ENCODE measurements at regions not wholly inside any gene's neighbourhood (a gene's known extent, or its start where the extent isn't known, plus 50 kb on each side); places are given as distances from the start of the nearest gene placed in this dataset.

- no peaks in the 10 kb centered on the region for H3K79me2 ChIP-seq (ENCODE audit: insufficient read depth, low read depth)
- H2AFZ ChIP-seq (ENCODE audit: low read depth): no peak overlapping the region
- H3K36me3 ChIP-seq (ENCODE audit: insufficient read depth): no peaks in the 10 kb centered on the region
- H4K20me1 ChIP-seq (ENCODE audit: insufficient read depth): no peaks in the 10 kb centered on the region
- H3K27ac ChIP-seq: no peak overlapping the region
- no peak overlapping the region for H3K9ac ChIP-seq
- TF ChIP-seq, protein P1, sequence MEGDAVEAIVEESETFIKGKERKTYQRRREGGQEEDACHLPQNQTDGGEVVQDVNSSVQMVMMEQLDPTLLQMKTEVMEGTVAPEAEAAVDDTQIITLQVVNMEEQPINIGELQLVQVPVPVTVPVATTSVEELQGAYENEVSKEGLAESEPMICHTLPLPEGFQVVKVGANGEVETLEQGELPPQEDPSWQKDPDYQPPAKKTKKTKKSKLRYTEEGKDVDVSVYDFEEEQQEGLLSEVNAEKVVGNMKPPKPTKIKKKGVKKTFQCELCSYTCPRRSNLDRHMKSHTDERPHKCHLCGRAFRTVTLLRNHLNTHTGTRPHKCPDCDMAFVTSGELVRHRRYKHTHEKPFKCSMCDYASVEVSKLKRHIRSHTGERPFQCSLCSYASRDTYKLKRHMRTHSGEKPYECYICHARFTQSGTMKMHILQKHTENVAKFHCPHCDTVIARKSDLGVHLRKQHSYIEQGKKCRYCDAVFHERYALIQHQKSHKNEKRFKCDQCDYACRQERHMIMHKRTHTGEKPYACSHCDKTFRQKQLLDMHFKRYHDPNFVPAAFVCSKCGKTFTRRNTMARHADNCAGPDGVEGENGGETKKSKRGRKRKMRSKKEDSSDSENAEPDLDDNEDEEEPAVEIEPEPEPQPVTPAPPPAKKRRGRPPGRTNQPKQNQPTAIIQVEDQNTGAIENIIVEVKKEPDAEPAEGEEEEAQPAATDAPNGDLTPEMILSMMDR (conservative IDR thresholded peaks at IDR 0.05; ENCODE audit: low read depth, low read length): no peak
- no peaks in the 10 kb centered on the region for H3K4me1 ChIP-seq (ENCODE audit: low read depth, poor library complexity, severe bottlenecking)
- H3K27me3 ChIP-seq (ENCODE audit: insufficient read depth, low read depth): no peaks in the 10 kb centered on the region
- no peak overlapping the region for H3K4me3 ChIP-seq (IDR thresholded peaks at IDR 0.05; ENCODE audit: insufficient read depth, low read depth, low read length)
- H3K4me2 ChIP-seq: no peak overlapping the region
Observed at GRCh38 chr4:17397611-17398010, 114.3 kb downstream of the QDPR start.

GRCh38 chr4:17385403-17385802, 126.5 kb downstream of the QDPR start:
- TF ChIP-seq, protein P1 (conservative IDR thresholded peaks at IDR 0.05; ENCODE audit: low read depth, low read length): no peak
- no peaks in the 10 kb centered on the region for H3K36me3 ChIP-seq (ENCODE audit: insufficient read depth)
- no peak overlapping the region for H3K4me3 ChIP-seq (IDR thresholded peaks at IDR 0.05; ENCODE audit: insufficient read depth, low read depth, low read length)
- H2AFZ ChIP-seq (ENCODE audit: low read depth): peak overlapping the region; percentile 74
- H3K27me3 ChIP-seq (ENCODE audit: insufficient read depth, low read depth): no peaks in the 10 kb centered on the region
- H3K79me2 ChIP-seq (ENCODE audit: insufficient read depth, low read depth): no peaks in the 10 kb centered on the region
- H3K27ac ChIP-seq: no peak overlapping the region
- peaks cover 8% of the 10 kb centered on the region for H3K4me1 ChIP-seq (ENCODE audit: low read depth, poor library complexity, severe bottlenecking)
- H3K4me2 ChIP-seq: peak overlapping the region; percentile 22; the same call in 1 of the 2 replicates
- H3K9ac ChIP-seq: no peak overlapping the region
- H4K20me1 ChIP-seq (ENCODE audit: insufficient read depth): no peaks in the 10 kb centered on the region

DNA sequence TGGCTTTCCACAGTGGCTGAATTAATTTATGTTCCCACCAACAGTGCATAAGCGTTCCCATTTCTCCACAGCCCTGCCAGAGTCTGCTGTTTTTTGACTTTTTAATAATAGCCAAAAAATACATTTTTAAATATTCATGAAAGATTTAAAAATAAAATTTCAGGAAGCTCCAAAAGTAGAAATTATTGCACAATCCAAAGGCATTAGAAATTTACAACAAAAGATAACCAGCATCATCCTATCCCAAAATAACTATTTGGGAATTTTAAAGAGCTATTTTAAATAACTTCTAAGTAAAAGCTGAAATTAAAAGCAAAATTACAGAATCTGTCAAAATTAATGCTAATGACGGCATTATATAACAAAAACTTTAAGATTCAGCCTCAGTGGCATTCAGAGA, 131.5 kb downstream of the QDPR start:
- Histone ChIP-seq H3K79me2 (ENCODE audit: insufficient read depth, low read depth) (no peaks in the 10 kb centered on the region), H3K27ac (no peak overlapping the region), H4K20me1 (ENCODE audit: insufficient read depth) (no peaks in the 10 kb centered on the region), H3K27me3 (ENCODE audit: insufficient read depth, low read depth) (no peaks in the 10 kb centered on the region), H3K4me3 (IDR thresholded peaks at IDR 0.05; ENCODE audit: insufficient read depth, low read depth, low read length) (no peak overlapping the region), H3K4me1 (ENCODE audit: low read depth, poor library complexity, severe bottlenecking) (peaks cover 2% of the 10 kb centered on the region), H3K36me3 (ENCODE audit: insufficient read depth) (no peaks in the 10 kb centered on the region), H2AFZ (ENCODE audit: low read depth) (no peak overlapping the region), H3K4me2 (no peak overlapping the region), H3K9ac (no peak overlapping the region)
- TF ChIP-seq, protein P1 (conservative IDR thresholded peaks at IDR 0.05; ENCODE audit: low read depth, low read length): no peak

DNA sequence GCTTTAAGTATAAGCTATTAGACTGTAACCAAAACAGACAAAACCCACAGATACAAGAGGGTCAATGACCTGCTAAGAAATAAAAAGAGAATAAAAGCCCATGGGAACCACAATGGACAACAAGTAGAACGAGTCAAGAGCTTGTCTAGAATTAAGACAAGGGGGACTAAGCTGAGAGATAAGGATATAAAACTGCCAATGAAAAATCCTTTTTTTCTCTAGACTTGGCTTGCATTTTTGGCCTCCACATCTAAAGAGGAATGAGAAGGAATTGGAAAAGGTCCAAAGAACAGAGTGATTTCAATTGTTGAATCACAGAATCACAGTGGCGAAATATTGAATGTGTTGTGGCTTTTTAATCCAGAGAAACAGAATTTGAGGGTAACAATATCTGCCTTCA, 135.7 kb downstream of the QDPR start:
- no peaks in the 10 kb centered on the region for H4K20me1 ChIP-seq (ENCODE audit: insufficient read depth)
- H3K4me3 ChIP-seq (IDR thresholded peaks at IDR 0.05; ENCODE audit: insufficient read depth, low read depth, low read length): no peak overlapping the region
- H3K36me3 ChIP-seq (ENCODE audit: insufficient read depth): no peaks in the 10 kb centered on the region
- H3K4me1 ChIP-seq (ENCODE audit: low read depth, poor library complexity, severe bottlenecking): no peaks in the 10 kb centered on the region
- no peak overlapping the region for H3K27ac ChIP-seq
- no peaks in the 10 kb centered on the region for H3K79me2 ChIP-seq (ENCODE audit: insufficient read depth, low read depth)
- no peak overlapping the region for H2AFZ ChIP-seq (ENCODE audit: low read depth)
- TF ChIP-seq, protein P1 (conservative IDR thresholded peaks at IDR 0.05; ENCODE audit: low read depth, low read length): no peak
- no peak overlapping the region for H3K9ac ChIP-seq
- no peaks in the 10 kb centered on the region for H3K27me3 ChIP-seq (ENCODE audit: insufficient read depth, low read depth)
- H3K4me2 ChIP-seq: no peak overlapping the region
